GM21526 (cell line): ENCODE measurements at regions not wholly inside any gene's neighbourhood (a gene's known extent, or its start where the extent isn't known, plus 50 kb on each side); places are given as distances from the start of the nearest gene placed in this dataset.
"Not testable (repeated sequence)": the region's sequence is repeated elsewhere in the genome, so short reads cannot be mapped to it uniquely, and the experiment has no call there.

Experiments
- ATAC-seq: cut with Tn5 transposase; IDR thresholded peaks from one replicate; pipeline ENCODE4 v1.9.1; 2021; ENCODE audit warnings: moderate library complexity; ENCODE audit not compliant: unreplicated experiment, low FRiP score

GRCh38 chr3:86594838-86595237 is 396.1 kb downstream of the VGLL3 start:
- no peak for ATAC-seq

- ATAC-seq: no peak
Observed at GRCh38 chr3:86578071-86578470, 412.9 kb downstream of the VGLL3 start.

GRCh38 chr3:86563400-86563970 is 427.5 kb downstream of the VGLL3 start:
- peak; percentile 74 for ATAC-seq

- no peak for ATAC-seq
Observed at GRCh38 chr3:86562090-86562489, 428.9 kb downstream of the VGLL3 start.

- ATAC-seq: no peak
Observed at GRCh38 chr3:86561215-86561614, 429.7 kb downstream of the VGLL3 start.

GRCh38 chr3:86554383-86554782 is 436.6 kb downstream of the VGLL3 start:
- no peak for ATAC-seq

GRCh38 chr3:86547692-86548091 is 443.3 kb downstream of the VGLL3 start:
- no peak for ATAC-seq

- ATAC-seq: no peak
Observed at GRCh38 chr3:86537171-86537570, 453.8 kb downstream of the VGLL3 start.

GRCh38 chr3:86519819-86520218 is 471.1 kb downstream of the VGLL3 start:
- ATAC-seq: no peak

- no peak for ATAC-seq
Observed at GRCh38 chr3:86481636-86482035, 509.3 kb downstream of the VGLL3 start.

- ATAC-seq: no peak
Observed at GRCh38 chr3:86481031-86481430, 509.9 kb downstream of the VGLL3 start.

- no peak for ATAC-seq
Observed at GRCh38 chr3:86464180-86464579, 526.8 kb downstream of the VGLL3 start.

GRCh38 chr3:86451749-86452148 is 539.2 kb downstream of the VGLL3 start:
- ATAC-seq: no peak

GRCh38 chr3:86438544-86438943 is 552.4 kb downstream of the VGLL3 start:
- no peak for ATAC-seq

- no peak for ATAC-seq
Observed at GRCh38 chr3:86427343-86427742, 563.6 kb downstream of the VGLL3 start.

- no peak for ATAC-seq
Observed at GRCh38 chr3:86420990-86421739, 569.8 kb downstream of the VGLL3 start.

GRCh38 chr3:86418861-86419260 is 572.1 kb downstream of the VGLL3 start:
- ATAC-seq: no peak

GRCh38 chr3:86416334-86416733 is 574.6 kb downstream of the VGLL3 start:
- no peak for ATAC-seq

GRCh38 chr3:86413645-86414044 is 577.3 kb downstream of the VGLL3 start:
- no peak for ATAC-seq

- no peak for ATAC-seq
Observed at GRCh38 chr3:86410587-86410986, 580.4 kb downstream of the VGLL3 start.

- not testable (repeated sequence) for ATAC-seq
Observed at GRCh38 chr3:86389759-86390158, 601.2 kb downstream of the VGLL3 start.

GRCh38 chr3:86388820-86389219 is 602.1 kb downstream of the VGLL3 start:
- ATAC-seq: no peak
